Keratinocyte (primary cell): ENCODE measurements at regions not wholly inside any gene's neighbourhood (a gene's known extent, or its start where the extent isn't known, plus 50 kb on each side); places are given as distances from the start of the nearest gene placed in this dataset.

Experiments used
- DNase-seq: peaks from one replicate; pipeline ENCODE4 v3.0.0-alpha.2; 2011; ENCODE audit warnings: low read depth, missing footprints, low spot score
- FAIRE-seq: peaks from 2 replicates; lab custom pipeline; 2011; peaks lifted over from hg19 to GRCh38; lab: Jason Lieb, UNC
- H2AFZ ChIP-seq: 2 replicates; pipeline ENCODE4 v1.6.0; 2012; ENCODE audit warnings: low read length, control low read depth, inconsistent platforms; ENCODE audit not compliant: control insufficient read depth
- H3K27ac ChIP-seq: 2 replicates; pipeline ENCODE4 v1.5.1; 2011; ENCODE audit warnings: low read length; ENCODE audit not compliant: control insufficient read depth, insufficient read depth
- H3K27me3 ChIP-seq: 3 replicates; pipeline ENCODE4 v1.6.0; 2011; ENCODE audit warnings: low read length; ENCODE audit not compliant: control insufficient read depth, insufficient read depth; ENCODE audit errors: extremely low read depth
- H3K36me3 ChIP-seq, 2 experiments: 2 replicates in 1 of 2; 3 replicates in 1 of 2; pipeline ENCODE4 v1.5.1; 2011; ENCODE audit warnings: low read length in 2 of 2, mild to moderate bottlenecking in 1 of 2; ENCODE audit not compliant: control insufficient read depth in 2 of 2, insufficient read depth in 2 of 2; ENCODE audit errors: extremely low read depth in 1 of 2
- H3K4me1 ChIP-seq: 3 replicates; pipeline ENCODE4 v1.5.1; 2011; ENCODE audit warnings: low read length; ENCODE audit not compliant: control insufficient read depth, insufficient read depth; ENCODE audit errors: extremely low read depth
- H3K4me2 ChIP-seq: 3 replicates; pipeline ENCODE4 v1.6.0; 2011; ENCODE audit warnings: low read depth, low read length; ENCODE audit not compliant: control insufficient read depth, insufficient read depth; ENCODE audit errors: extremely low read depth
- H3K4me3 ChIP-seq, 3 experiments: fragments of 200-600 bp in 1 of 3; sonication (generic) in 1 of 3; 2 replicates in 2 of 3; 3 replicates in 1 of 3; pipeline ENCODE4 v1.5.1; 2011 to 2016; ENCODE audit warnings: low read length in 3 of 3, mild to moderate bottlenecking in 3 of 3, control low read depth in 2 of 3, inconsistent platforms in 1 of 3, low read depth in 1 of 3, mixed read lengths in 1 of 3, mixed run types in 1 of 3, moderate library complexity in 1 of 3; ENCODE audit not compliant: control insufficient read depth in 2 of 3, insufficient read depth in 2 of 3; ENCODE audit errors: extremely low read depth in 1 of 3
- H3K79me2 ChIP-seq: 2 replicates; pipeline ENCODE4 v1.6.0; 2012; ENCODE audit warnings: low read length; ENCODE audit not compliant: control insufficient read depth, insufficient read depth
- H3K9ac ChIP-seq: 3 replicates; pipeline ENCODE4 v1.6.0; 2011; ENCODE audit warnings: low read length; ENCODE audit not compliant: control insufficient read depth, insufficient read depth; ENCODE audit errors: extremely low read depth
- H3K9me1 ChIP-seq: 3 replicates; pipeline ENCODE4 v1.6.0; 2011; ENCODE audit warnings: low read length; ENCODE audit not compliant: control insufficient read depth, insufficient read depth; ENCODE audit errors: extremely low read depth
- H3K9me3 ChIP-seq: 2 replicates; pipeline ENCODE4 v1.5.1; 2012; ENCODE audit warnings: low read depth, low read length; ENCODE audit not compliant: control insufficient read depth
- H4K20me1 ChIP-seq: 3 replicates; pipeline ENCODE4 v1.6.0; 2011; ENCODE audit warnings: low read length; ENCODE audit not compliant: control insufficient read depth, insufficient read depth; ENCODE audit errors: extremely low read depth
- EZH2 ChIP-seq: IDR thresholded peaks from one replicate; pipeline ENCODE4 v1.6.1; 2012; ENCODE audit warnings: inconsistent platforms, mild to moderate bottlenecking, low read length, moderate library complexity
- dilution Hi-C: fragments of 300-500 bp; cut with MboI; formaldehyde crosslinking; loops from one replicate; pipeline ENCODE4 v1.7.0; 2020; ENCODE audit warnings: low sequenced_read_pairs; ENCODE audit not compliant: extremely low pct_ligation_motif_present
- TF ChIP-seq, protein P1 (sequence below), 3 experiments: IDR thresholded peaks in 1 of 3; conservative IDR thresholded peaks in 1 of 3; optimal IDR thresholded peaks in 1 of 3; 2 replicates in 2 of 3; 3 replicates in 1 of 3; pipeline versions ENCODE3 to v1.5.1; 2011; ENCODE audit warnings: low read length in 3 of 3, mild to moderate bottlenecking in 3 of 3, moderate library complexity in 2 of 3, control low read depth in 1 of 3, inconsistent platforms in 1 of 3; ENCODE audit not compliant: insufficient read depth in 2 of 3; ENCODE audit errors: extremely low read depth in 1 of 3

DNA sequence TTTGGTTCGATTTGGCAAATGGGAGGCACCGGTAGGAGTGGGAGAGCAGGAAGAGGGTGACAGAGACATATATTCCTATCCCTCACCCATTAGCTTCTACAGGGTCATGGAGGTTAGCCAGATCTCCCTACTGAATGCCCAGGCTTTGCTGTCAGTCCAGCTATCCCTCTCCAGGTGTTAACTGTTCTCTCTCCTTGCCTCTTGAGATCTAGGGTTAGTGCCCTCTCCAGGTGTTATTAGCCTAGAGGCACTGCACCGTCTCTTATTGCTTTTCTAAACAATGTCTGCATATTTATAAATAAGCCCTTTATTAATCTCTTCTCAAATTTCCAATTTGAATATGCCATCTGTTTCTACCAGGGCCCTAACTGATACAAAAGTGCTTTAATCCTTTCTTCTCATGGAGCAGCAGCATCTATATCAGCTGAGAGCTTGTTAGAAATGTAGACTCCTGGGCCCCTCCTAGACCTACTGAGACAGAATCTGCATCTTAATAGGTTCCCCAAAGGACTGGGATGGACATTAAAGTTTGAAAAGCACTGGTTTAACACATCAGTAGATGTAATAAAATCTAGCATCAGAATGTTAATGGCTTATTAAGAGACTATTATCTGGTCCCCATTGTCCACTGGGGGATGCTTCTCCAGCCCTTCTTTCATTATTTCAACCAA lies 322.5 kb upstream of the SLC24A2 start:
- FAIRE-seq (no peak), DNase-seq (no peak)
- Histone ChIP-seq H4K20me1 (no peaks in the 10 kb centered on the region), H3K9ac (no peak overlapping the region), H3K4me2 (no peak overlapping the region), H3K27me3 (no peaks in the 10 kb centered on the region), H3K79me2 (no peaks in the 10 kb centered on the region), H3K36me3 (no peaks in the 10 kb centered on the region), H2AFZ (no peak overlapping the region), H3K4me3 (no peak overlapping the region), H3K4me1 (no peaks in the 10 kb centered on the region), H3K9me1 (no peaks in the 10 kb centered on the region), H3K9me3 (no peaks in the 10 kb centered on the region), H3K27ac (no peak overlapping the region)
- dilution Hi-C loops: loop anchor here (25.0 kb wide), 1 partner anchor 101 kb away; no protein-coding TSS in a partner anchor
- no peak for TF ChIP-seq EZH2
- TF ChIP-seq, protein P1, sequence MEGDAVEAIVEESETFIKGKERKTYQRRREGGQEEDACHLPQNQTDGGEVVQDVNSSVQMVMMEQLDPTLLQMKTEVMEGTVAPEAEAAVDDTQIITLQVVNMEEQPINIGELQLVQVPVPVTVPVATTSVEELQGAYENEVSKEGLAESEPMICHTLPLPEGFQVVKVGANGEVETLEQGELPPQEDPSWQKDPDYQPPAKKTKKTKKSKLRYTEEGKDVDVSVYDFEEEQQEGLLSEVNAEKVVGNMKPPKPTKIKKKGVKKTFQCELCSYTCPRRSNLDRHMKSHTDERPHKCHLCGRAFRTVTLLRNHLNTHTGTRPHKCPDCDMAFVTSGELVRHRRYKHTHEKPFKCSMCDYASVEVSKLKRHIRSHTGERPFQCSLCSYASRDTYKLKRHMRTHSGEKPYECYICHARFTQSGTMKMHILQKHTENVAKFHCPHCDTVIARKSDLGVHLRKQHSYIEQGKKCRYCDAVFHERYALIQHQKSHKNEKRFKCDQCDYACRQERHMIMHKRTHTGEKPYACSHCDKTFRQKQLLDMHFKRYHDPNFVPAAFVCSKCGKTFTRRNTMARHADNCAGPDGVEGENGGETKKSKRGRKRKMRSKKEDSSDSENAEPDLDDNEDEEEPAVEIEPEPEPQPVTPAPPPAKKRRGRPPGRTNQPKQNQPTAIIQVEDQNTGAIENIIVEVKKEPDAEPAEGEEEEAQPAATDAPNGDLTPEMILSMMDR (optimal IDR thresholded peaks at IDR 0.05 in 1 of 3, IDR thresholded peaks at IDR 0.05 in 1 of 3, conservative IDR thresholded peaks at IDR 0.05 in 1 of 3; ENCODE audit: extremely low read depth in 1 of 3, insufficient read depth in 2 of 3, low read length in 3 of 3): no peak

DNA sequence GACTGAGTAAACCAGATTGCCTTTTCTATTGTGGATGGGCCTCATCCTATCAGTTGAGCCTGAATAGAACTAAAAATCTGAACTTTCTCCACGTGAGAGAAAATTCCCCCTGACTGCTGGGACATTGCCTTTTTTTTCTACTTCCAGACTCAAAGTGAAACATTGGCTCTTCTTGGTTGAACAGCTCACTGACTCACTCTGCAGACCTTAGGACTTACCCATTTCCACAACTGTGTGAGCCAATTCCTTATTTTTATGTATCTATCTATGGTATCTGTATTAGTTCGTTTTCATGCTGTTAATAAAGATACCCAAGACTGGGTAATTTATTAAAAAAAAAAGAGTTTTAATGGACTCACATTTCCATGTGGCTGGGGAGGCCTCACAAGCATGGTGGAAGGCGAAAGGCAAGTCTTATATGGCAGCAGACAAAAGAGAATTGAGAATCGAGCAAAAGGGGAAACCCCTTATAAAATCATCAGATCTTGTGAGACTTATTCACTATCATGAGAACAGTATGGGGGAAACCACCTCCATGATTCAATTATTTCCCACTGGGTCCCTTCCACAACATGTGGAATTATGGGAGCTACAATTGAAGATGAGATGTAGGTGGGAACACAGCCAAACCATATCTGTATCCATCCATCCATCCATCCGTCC lies 306.7 kb upstream of the SLC24A2 start:
- H3K4me3 ChIP-seq: no peak overlapping the region
- no peaks in the 10 kb centered on the region for H3K79me2 ChIP-seq
- no peaks in the 10 kb centered on the region for H3K9me3 ChIP-seq
- no peak overlapping the region for H2AFZ ChIP-seq
- H3K4me1 ChIP-seq: no peaks in the 10 kb centered on the region
- no peaks in the 10 kb centered on the region for H3K36me3 ChIP-seq
- no peak for FAIRE-seq
- no peak overlapping the region for H3K9ac ChIP-seq
- no peak for TF ChIP-seq EZH2
- TF ChIP-seq, protein P1 (optimal IDR thresholded peaks at IDR 0.05 in 1 of 3, IDR thresholded peaks at IDR 0.05 in 1 of 3, conservative IDR thresholded peaks at IDR 0.05 in 1 of 3; ENCODE audit: extremely low read depth in 1 of 3, insufficient read depth in 2 of 3, low read length in 3 of 3): no peak
- no peaks in the 10 kb centered on the region for H4K20me1 ChIP-seq
- dilution Hi-C loops: no loop called here
- no peak for DNase-seq
- no peak overlapping the region for H3K27ac ChIP-seq
- no peaks in the 10 kb centered on the region for H3K9me1 ChIP-seq
- H3K27me3 ChIP-seq: no peaks in the 10 kb centered on the region
- H3K4me2 ChIP-seq: no peak overlapping the region
